ENCODE measurements at regions not wholly inside any gene's neighbourhood (a gene's known extent, or its start where the extent isn't known, plus 50 kb on each side); places are given as distances from the start of the nearest gene placed in this dataset.
"Not testable (repeated sequence)": the region's sequence is repeated elsewhere in the genome, so short reads cannot be mapped to it uniquely, and the experiment has no call there.

GRCh38 chr11:115980337-115981103 is 476.3 kb upstream of the CADM1 start:
- Histone ChIP-seq H3K4me1 (ENCODE audit: insufficient read depth) (no peaks in the 10 kb centered on the region), H3K36me3 (ENCODE audit: insufficient read depth) (no peaks in the 10 kb centered on the region), H3K4me3 (ENCODE audit: low read depth, low read length) (no peak overlapping the region), H3K27ac (ENCODE audit: low read depth) (no peak overlapping the region)
- no peak for DNase-seq (ENCODE audit: extremely low spot score)
- WGBS: 55% methylated on average over 14 of the region's 14 CpGs

GRCh38 chr11:115974703-115975102 is 470.5 kb upstream of the CADM1 start:
- Histone ChIP-seq H3K4me1 (ENCODE audit: insufficient read depth) (no peaks in the 10 kb centered on the region), H3K36me3 (ENCODE audit: insufficient read depth) (no peaks in the 10 kb centered on the region), H3K27ac (ENCODE audit: low read depth) (no peak overlapping the region), H3K4me3 (ENCODE audit: low read depth, low read length) (no peak overlapping the region)
- no peak for DNase-seq (ENCODE audit: extremely low spot score)
- whole genome bisulfite sequencing: 60% methylated on average over 1 of the region's 1 CpG

DNA sequence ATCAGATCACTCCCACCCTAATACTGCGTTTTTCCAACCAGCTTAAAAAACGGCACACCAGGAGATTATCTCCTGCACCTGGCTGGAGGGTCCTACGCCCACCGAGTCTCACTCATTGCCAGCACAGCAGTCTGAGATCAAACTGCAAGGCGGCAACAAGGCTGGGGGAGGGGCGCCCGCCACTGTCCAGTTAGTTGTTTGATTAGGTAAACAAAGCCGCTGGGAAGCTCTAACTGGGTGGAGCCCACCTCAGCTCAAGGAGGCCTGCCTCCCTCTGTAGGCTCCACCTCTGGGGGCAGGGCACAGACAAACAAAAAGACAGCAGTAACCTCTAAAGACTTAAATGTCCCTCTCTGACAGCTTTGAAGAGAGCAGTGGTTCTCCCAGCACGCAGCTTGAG is 463.0 kb upstream of the CADM1 start:
- H3K4me3 ChIP-seq (ENCODE audit: low read depth, low read length): not testable (repeated sequence)
- WGBS: 48% methylated on average over 9 of the region's 9 CpGs

DNA sequence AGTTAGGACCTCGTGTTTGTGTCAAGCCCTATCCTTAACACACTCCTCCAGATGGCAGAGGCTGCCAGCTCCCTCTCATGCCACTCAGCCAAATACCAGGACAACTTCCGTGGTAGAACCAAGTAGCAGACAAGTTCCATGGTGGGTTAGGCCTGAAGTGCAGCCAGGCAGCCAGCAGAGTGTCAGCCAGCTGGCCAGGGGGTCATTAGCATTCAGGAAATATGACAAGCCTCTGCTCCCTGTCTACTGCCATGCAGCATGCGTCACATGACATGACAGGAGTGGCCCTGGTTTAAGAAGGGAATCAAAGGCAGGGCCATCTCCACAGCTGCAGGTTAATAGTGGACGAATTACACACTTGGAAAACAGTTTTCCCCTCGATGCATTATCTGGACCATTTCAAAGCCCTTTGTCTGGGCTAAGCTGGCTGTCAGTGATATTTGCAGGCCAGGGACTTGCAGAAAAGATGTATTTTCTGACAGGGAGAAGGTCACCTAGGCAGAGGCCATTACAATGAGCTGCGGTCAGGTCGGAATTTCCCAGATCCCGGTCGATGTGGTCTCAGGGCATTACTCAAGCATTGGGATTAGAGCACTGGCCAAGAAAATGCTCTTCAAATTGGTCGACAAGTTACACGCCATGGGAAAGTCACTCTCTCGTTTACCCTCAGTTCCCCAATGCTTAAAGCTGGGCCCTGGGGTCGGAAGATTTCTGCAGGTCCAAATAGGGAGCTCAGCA is 461.7 kb upstream of the CADM1 start:
- 80% methylated on average over 13 of the region's 13 CpGs for WGBS

More for the DNA sequence above, 463.0 kb upstream of the CADM1 start:
- H3K4me1 ChIP-seq (ENCODE audit: insufficient read depth); H3K36me3 ChIP-seq (ENCODE audit: insufficient read depth); DNase-seq (ENCODE audit: extremely low spot score); H3K27ac ChIP-seq (ENCODE audit: low read depth): not testable (repeated sequence)

GRCh38 chr11:115964091-115964490 is 459.9 kb upstream of the CADM1 start:
- H3K36me3 ChIP-seq (ENCODE audit: insufficient read depth): no peaks in the 10 kb centered on the region
- no peak overlapping the region for H3K27ac ChIP-seq (ENCODE audit: low read depth)
- no peaks in the 10 kb centered on the region for H3K4me1 ChIP-seq (ENCODE audit: insufficient read depth)
- no peak for DNase-seq (ENCODE audit: extremely low spot score)
- H3K4me3 ChIP-seq (ENCODE audit: low read depth, low read length): no peak overlapping the region
- 54% methylated on average over 2 of the region's 2 CpGs for WGBS

More for the DNA sequence above, 461.7 kb upstream of the CADM1 start:
- no peak overlapping the region for H3K4me3 ChIP-seq (ENCODE audit: low read depth, low read length)
- DNase-seq (ENCODE audit: extremely low spot score): no peak
- H3K36me3 ChIP-seq (ENCODE audit: insufficient read depth): no peaks in the 10 kb centered on the region
- no peaks in the 10 kb centered on the region for H3K4me1 ChIP-seq (ENCODE audit: insufficient read depth)
- no peak overlapping the region for H3K27ac ChIP-seq (ENCODE audit: low read depth)

DNA sequence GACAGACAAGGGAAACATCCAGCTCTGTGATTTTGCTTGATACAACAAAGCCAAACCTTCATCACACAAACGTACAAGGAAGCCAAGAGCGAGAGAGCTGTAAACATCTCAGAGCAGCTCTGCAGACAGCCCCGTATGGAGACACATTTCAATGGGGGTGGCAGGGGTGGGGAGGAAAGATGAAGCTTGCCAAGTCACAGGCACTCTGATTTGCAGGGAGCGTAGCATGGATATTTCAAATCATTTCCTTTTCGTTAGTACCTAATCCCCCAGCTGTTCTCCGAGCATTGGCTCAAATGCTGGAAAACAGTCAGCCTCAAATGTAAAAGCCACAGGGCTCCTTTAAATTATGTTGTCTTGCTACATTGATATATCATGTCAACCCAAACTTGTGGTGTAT is 458.9 kb upstream of the CADM1 start:
- Histone ChIP-seq H3K27ac (ENCODE audit: low read depth) (no peak overlapping the region), H3K4me1 (ENCODE audit: insufficient read depth) (no peaks in the 10 kb centered on the region), H3K36me3 (ENCODE audit: insufficient read depth) (no peaks in the 10 kb centered on the region), H3K4me3 (ENCODE audit: low read depth, low read length) (no peak overlapping the region)
- no peak for DNase-seq (ENCODE audit: extremely low spot score)
- 17% methylated on average over 6 of the region's 6 CpGs for WGBS

GRCh38 chr11:115961159-115962003 is 457.2 kb upstream of the CADM1 start:
- WGBS: 54% methylated on average over 11 of the region's 11 CpGs
- Histone ChIP-seq H3K4me1 (ENCODE audit: insufficient read depth) (no peaks in the 10 kb centered on the region), H3K4me3 (ENCODE audit: low read depth, low read length) (no peak overlapping the region), H3K27ac (ENCODE audit: low read depth) (no peak overlapping the region), H3K36me3 (ENCODE audit: insufficient read depth) (no peaks in the 10 kb centered on the region)
- no peak for DNase-seq (ENCODE audit: extremely low spot score)

DNA sequence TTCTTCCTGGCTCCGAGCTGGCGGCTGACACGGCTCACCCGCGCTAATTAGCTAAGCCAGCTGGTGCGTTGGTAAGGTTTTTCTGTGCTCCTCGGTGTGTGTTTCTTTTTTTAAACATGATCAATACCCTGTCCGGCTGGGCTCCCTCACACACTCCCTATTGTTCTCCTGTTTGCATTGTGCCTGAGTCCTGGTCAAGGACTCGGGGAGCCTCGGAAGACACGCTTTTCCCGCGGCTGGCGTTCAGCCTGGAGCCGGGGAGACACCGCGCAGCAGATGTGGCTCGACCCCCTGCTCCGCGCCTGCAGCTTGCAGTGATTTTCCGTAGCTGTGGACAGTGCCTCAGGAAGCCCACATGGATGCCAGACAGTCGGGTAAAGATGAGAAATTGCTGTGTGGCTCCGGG is 454.9 kb upstream of the CADM1 start:
- no peak overlapping the region for H3K4me3 ChIP-seq (ENCODE audit: low read depth, low read length)
- WGBS: 83% methylated on average over 23 of the region's 23 CpGs
- DNase-seq (ENCODE audit: extremely low spot score): no peak
- H3K27ac ChIP-seq (ENCODE audit: low read depth): no peak overlapping the region
- H3K4me1 ChIP-seq (ENCODE audit: insufficient read depth): no peaks in the 10 kb centered on the region
- no peaks in the 10 kb centered on the region for H3K36me3 ChIP-seq (ENCODE audit: insufficient read depth)

GRCh38 chr11:115958089-115959000 is 454.1 kb upstream of the CADM1 start:
- no peak overlapping the region for H3K27ac ChIP-seq (ENCODE audit: low read depth)
- no peaks in the 10 kb centered on the region for H3K4me1 ChIP-seq (ENCODE audit: insufficient read depth)
- H3K36me3 ChIP-seq (ENCODE audit: insufficient read depth): no peaks in the 10 kb centered on the region
- no peak for DNase-seq (ENCODE audit: extremely low spot score)
- no peak overlapping the region for H3K4me3 ChIP-seq (ENCODE audit: low read depth, low read length)
- 87% methylated on average over 20 of the region's 20 CpGs for WGBS

GRCh38 chr11:115955803-115956202 is 451.6 kb upstream of the CADM1 start:
- no peak for DNase-seq (ENCODE audit: extremely low spot score)
- H3K4me1 ChIP-seq (ENCODE audit: insufficient read depth): no peaks in the 10 kb centered on the region
- no peak overlapping the region for H3K4me3 ChIP-seq (ENCODE audit: low read depth, low read length)
- WGBS: 67% methylated on average over 2 of the region's 2 CpGs
- H3K27ac ChIP-seq (ENCODE audit: low read depth): no peak overlapping the region
- H3K36me3 ChIP-seq (ENCODE audit: insufficient read depth): no peaks in the 10 kb centered on the region

DNA sequence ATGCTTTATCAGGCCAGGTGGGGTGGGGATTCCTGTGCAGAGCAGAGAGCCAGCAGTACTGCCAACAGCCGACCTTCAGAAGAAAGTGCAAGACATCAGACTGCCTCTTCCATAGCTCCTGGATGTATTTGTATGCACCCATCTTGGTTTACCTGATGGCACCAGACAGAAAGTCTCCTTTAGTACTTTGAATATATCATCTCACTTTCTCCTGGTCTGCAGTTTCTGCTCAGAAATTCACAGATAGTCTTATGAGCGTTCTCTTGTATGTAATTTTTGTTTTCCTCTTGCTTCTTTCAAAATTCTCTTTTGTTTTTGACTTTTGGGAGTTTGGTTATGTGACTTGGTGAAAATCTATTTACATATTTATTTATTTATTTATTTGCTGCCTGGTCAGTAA is 446.4 kb upstream of the CADM1 start:
- no peak for DNase-seq (ENCODE audit: extremely low spot score)
- no peaks in the 10 kb centered on the region for H3K4me1 ChIP-seq (ENCODE audit: insufficient read depth)
- WGBS: 77% methylated on average over 2 of the region's 2 CpGs
- no peaks in the 10 kb centered on the region for H3K36me3 ChIP-seq (ENCODE audit: insufficient read depth)
- no peak overlapping the region for H3K27ac ChIP-seq (ENCODE audit: low read depth)
- no peak overlapping the region for H3K4me3 ChIP-seq (ENCODE audit: low read depth, low read length)

GRCh38 chr11:115944596-115944995 is 440.4 kb upstream of the CADM1 start:
- H3K36me3 ChIP-seq (ENCODE audit: insufficient read depth): no peaks in the 10 kb centered on the region
- 28% methylated on average over 8 of the region's 8 CpGs for WGBS
- no peak overlapping the region for H3K27ac ChIP-seq (ENCODE audit: low read depth)
- no peaks in the 10 kb centered on the region for H3K4me1 ChIP-seq (ENCODE audit: insufficient read depth)
- DNase-seq (ENCODE audit: extremely low spot score): no peak
- no peak overlapping the region for H3K4me3 ChIP-seq (ENCODE audit: low read depth, low read length)

DNA sequence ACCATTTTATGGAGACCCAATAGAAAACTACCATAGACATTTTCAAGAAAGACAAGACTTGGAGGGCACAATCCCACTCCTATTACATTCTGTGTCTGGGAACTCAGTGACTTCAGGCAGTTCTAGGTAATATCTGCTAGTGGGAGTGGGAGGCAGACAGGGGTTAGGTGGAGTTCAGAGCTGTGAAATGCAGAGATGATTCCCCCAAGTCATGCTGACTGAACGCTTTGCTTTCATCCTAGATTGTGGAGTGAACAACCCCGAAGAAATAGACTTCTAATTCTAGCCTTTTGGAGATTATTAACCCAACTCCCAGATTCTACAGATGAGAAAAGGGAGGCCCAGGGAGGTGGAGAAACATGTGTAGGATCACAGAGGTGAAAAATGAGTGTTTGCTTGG is 437.8 kb upstream of the CADM1 start:
- Histone ChIP-seq H3K36me3 (ENCODE audit: insufficient read depth) (no peaks in the 10 kb centered on the region), H3K4me3 (ENCODE audit: low read depth, low read length) (no peak overlapping the region), H3K27ac (ENCODE audit: low read depth) (no peak overlapping the region), H3K4me1 (ENCODE audit: insufficient read depth) (no peaks in the 10 kb centered on the region)
- no peak for DNase-seq (ENCODE audit: extremely low spot score)
- WGBS: 91% methylated on average over 2 of the region's 2 CpGs
